GM19043 (cell line): ENCODE measurements at regions not wholly inside any gene's neighbourhood (a gene's known extent, or its start where the extent isn't known, plus 50 kb on each side); places are given as distances from the start of the nearest gene placed in this dataset.
"Not testable (repeated sequence)": the region's sequence is repeated elsewhere in the genome, so short reads cannot be mapped to it uniquely, and the experiment has no call there.

Experiments
- ATAC-seq: cut with Tn5 transposase; IDR thresholded peaks from one replicate; pipeline ENCODE4 v1.9.1; 2021; ENCODE audit warnings: low read depth; ENCODE audit not compliant: unreplicated experiment

DNA sequence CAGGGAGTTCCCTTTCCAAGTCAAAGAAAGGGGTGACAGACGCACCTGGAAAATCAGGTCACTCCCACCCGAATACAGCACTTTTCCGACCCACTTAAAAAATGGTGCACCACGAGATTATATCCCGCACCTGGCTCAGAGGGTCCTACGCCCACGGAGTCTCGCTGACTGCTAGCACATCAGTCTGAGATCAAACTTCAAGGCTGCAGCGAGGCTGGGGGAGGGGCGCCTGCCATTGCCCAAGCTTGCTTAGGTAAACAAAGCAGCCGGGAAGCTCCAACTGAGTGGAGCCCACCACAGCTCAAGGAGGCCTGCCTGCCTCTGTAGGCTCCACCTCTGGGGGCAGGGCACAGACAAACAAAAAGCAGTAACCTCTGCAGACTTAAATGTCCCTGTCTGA is 277.8 kb upstream of the ARHGAP42 start:
- not testable (repeated sequence) for ATAC-seq

DNA sequence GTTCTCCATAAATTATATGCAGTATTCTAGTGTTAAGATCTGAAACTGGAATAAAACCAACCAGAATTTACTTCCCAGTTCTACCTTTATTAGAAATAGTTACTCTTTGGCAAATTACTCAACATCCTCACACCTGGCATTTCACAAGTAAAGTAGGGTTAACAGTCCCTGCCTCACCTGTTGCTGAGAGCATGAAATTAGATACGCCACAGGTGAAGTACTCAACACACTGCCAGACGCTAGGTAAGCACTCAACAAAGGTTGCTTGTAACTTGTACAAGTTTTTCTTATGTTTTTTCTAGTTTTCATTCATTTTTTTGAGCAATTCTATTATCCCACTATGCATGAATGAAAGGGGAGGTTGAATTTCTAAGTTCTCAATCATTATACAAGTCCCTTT is 267.6 kb upstream of the ARHGAP42 start:
- ATAC-seq: no peak

DNA sequence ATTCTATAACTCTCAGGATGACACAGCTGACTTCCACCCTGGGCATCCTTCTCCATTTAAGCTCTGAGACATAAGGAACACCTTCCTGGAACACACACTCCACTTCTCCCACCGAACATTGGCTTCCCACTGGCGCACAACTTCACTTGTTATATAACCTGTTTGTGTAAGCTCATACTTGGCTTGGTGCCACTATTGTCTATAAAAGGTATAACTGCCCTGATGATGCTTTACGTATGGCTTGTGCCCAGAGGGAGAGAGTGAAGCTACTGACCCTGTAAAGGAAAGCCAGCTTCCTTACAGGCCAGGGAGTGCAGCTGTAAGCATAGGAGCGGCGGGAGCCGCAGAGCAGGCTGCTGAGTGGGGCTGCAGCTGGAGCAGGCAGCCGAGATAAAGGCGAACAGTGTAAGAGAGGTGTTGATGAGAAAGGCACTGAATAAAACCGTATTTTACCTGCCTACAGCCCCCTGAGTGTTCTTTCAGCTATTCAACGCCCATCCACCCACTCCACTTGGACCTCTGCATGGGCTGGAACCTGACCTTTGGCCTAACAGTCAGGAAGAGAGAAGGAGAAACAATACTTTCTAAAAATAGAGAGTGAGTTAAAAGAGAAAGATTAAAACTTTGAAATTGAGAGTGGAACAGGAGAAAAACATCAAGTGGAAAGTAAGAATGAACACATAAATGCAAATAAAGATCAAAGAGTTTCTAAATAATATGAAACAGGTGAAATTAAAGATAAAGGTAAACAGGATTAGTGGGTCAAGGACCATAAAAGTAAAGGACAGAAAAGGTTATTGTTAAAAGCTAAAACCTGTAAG is 252.1 kb upstream of the ARHGAP42 start:
- no peak for ATAC-seq

DNA sequence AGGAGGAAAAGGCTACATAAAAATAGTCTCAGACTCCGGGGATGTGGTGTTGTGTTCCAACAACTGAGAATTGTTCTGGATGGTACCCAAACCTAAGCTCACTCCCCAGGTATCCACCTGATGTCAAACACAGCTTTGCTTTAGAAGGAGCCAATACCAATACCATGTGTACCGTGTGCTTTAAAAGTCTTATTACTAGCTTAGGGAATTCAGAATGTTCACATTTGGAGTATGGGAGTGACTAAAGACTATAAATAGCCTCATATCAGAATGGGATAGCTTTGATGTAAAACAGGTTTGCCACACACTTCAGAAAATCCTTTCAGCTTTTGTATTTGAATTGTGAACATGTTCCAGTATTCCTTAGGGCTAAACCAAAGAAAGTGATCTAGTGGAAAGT is 248.7 kb upstream of the ARHGAP42 start:
- no peak for ATAC-seq

DNA sequence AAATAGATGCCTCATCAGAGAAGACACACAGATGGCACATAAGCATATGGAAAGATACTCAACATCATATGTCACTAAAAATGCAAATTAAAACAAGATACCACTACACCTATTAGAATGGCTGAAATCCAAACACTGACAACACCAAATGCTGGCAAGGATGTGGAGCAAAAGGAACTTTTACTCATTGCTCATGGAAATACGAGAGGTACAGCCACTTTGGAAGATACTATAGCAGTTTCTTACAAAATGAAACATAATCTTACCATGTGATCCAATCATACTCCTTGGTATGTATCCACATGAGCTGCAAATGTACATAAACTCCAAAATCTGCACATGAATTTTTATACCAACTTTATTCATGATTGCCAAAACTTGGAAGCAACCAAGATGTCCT is 246.0 kb upstream of the ARHGAP42 start:
- no peak for ATAC-seq

DNA sequence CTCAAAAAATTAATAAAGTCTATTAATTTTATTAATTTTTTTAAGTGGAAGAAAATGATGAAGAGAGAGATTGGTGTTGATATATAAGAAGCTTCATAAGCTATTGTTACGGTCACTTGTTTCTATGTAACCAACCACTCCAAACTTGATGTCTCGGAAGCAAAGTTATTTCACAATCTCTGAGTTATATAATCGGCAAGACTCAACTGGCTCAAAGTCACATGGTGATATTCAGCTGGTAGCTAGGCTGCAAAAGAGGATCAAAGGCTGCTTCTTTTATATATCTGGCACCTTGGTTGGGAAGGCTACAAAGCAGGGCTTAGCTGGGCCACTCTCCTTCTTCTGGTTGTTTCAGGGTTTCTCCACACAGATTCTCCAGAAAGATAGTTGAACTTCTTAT is 245.1 kb upstream of the ARHGAP42 start:
- ATAC-seq: no peak

DNA sequence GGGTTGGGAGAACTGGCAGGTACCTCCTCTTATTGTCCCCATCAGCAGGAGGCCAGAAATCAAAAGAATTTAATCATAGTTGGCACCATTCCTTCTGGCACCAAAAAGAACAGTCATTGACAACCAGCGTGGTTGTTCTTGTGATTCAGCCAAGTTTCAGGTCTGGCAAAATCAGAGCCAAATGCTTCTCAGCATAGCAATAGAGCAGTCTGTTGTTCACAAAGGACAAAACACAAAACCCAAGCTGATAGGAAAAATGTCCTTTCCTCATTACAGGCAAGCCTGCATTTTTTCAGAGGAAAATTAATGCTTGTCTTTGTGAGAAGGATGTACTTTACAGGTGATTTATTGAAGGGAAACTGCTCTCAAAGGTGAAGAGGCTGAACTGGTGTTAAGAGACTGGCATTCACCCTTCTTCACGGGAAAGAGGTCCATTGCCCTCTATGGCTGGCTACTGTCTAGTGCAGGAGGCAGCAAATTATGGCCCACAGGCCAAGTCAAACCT is 241.8 kb upstream of the ARHGAP42 start:
- ATAC-seq: no peak

DNA sequence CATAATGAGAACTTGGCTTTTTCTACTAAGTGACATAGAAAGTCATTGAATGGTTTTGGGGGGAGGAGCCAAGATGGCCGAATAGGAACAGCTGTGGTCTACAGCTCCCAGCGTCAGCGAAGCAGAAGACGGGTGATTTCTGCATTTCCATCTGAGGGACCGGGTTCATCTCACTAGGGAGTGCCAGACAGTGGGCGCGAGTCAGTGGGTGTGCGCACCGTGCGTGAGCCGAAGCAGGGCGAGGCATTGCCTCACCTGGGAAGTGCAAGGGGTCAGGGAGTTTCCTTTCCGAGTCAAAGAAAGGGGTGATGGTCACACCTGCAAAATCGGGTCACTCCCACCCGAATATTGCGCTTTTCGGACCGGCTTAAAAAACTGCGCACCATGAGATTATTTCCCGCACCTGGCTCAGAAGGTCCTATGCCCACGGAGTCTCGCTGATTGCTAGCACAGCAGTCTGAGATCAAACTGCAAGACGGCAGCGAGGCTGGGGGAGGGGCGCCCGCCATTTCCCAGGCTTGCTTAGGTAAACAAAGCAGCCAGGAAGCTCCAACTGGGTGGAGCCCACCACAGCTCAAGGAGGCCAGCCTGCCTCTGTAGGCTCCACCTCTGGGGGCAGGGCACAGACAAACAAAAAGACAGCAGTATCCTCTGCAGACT is 235.2 kb upstream of the ARHGAP42 start:
- ATAC-seq: not testable (repeated sequence)

DNA sequence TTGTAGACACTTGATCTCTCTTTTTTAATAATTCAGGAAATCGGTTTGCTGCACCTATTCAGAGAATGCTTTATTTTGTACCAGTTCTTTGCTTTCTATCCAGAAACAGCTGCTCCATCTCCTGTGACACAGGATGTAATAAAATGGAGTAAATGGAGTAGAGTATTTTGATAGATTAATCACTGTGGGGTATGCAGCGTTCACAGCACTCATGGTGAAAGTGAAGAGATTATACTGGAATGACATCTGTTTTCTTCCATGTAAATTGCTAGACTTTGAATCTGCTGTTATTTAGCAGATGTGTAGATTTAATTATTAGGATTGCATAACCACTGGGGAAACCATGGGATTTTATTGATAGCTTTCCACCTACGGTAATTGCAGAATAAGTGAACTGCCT is 227.3 kb upstream of the ARHGAP42 start:
- no peak for ATAC-seq

DNA sequence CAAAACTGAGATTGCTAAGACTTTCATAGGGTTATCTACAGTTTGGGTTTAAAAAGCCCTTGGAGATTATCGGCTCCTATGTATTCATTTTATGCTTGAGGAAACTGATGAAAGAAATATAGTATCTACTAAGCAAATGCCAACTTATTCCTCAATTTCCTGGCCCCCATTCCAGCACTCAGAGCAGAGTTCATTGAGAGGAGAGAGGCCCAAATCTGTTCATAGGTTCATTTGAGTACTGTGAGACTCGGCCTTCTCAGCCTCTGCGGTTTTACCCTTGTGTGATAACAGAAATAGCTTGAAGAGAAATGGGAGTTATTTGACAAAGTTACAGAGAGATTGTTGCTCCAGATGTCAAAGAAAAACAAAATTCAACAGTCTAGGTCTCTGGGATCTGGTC is 226.7 kb upstream of the ARHGAP42 start:
- no peak for ATAC-seq

DNA sequence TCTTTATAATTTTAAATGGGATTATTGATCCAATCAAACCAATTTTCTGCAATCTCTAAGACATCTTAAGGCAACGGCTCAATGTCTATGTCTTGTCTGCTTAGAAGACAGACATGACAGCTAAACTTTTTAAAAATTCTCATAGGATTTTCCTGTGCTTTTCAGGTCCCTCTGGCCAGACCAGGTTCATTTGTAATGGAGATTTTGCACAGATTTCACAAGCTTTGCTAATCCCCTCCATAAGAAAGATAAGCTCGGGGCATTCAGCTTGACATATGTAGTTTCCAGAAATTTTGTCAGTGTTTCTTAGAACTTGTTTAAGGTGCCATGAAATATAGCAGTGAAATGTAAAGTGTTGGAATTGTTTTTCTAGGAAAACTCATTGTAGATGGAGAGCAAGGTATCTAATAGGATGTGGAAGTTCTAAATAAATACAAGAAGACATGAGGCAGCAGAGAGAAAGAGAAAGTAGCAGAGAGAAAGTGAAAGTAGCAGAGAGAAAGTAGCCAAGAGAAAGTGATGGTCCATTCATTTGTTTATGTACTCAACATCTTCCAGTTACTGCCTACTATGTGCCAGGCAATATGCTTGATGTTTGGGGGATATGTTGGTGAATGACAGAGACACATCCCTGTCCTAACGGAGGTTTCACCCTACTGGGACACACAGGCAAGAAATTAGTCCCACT is 219.1 kb upstream of the ARHGAP42 start:
- ATAC-seq: no peak

DNA sequence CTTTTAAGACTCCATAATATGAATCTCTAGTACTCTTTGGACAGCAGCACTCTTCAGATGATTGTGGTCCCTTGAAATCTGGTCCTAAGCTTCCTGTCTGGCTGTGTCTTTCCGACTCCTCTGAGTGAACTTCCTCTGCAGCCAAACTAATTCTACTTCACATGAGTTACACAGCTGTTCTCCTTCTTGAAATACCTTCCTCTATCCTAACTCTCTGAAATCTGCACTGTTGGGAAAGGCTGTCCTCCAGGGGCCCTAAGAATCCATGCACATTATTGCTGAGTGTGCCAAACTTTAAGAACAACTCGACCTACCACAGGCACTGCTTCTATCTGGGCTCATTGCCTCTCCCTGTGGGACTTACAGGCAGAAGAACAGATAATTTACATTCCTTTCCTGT is 217.3 kb upstream of the ARHGAP42 start:
- no peak for ATAC-seq

DNA sequence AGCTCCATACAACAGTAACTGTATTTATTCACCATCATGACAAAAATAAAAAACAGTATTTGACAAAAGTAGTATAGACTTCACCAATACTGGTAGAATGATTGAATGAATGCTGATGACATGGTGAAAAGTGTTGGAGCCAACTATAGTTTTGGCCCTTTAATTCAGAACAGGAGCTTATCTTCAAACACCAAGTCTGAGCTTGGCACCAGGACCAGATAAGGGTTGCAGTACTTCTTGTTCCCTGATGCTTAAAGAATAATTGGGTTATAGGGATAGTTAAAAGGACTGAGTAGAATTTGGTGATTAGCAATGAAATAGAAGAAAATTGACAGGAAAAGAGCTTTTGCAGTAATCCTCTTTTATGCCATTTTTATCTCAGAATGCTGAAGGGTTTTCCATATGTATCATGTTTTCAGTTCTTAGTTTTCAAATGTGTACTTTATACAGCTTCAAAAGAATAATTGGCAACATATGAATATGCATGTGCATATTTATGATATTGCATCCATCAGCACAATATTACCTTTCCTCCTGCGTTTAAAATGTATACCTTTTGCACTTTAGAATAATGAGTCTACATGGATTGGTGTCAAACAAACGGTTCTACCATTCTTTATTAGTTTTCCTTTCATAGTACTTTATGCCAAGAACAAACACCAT is 214.2 kb upstream of the ARHGAP42 start:
- ATAC-seq: no peak

DNA sequence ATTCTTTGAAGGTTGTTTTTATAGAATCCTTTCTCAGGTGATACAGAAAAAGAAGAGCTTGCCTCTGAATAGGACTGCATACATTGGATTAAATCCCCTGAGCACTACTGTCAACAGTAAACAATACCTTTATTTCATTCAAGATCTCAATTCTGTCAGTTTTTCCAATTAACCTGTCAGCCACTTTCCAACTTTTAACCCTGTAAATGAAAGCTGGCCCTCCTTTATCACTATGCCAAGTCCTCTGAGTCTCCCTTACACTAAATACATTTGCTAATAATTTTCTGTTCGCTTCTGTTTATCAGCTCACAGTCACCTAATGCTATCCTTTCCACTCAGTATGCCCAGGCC is 213.7 kb upstream of the ARHGAP42 start:
- ATAC-seq: no peak

DNA sequence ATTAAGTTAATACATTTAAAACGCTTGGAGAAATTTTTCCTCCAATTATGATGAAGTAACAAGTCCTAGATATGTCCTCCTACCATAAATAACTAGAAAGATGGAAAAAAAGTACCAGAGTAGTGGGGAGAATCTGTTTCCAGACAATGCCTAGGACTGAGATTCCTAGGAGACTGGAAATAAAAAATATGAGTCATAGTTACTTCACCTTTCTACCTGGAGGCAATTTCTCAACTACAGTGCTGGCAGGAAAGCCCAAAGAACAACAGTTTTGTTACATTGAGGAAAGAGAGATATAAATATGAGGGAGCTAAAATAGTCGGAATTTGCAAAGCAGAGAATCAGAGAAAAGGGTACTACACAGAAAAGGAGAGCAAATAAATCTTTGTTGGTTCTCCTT is 202.1 kb upstream of the ARHGAP42 start:
- no peak for ATAC-seq

DNA sequence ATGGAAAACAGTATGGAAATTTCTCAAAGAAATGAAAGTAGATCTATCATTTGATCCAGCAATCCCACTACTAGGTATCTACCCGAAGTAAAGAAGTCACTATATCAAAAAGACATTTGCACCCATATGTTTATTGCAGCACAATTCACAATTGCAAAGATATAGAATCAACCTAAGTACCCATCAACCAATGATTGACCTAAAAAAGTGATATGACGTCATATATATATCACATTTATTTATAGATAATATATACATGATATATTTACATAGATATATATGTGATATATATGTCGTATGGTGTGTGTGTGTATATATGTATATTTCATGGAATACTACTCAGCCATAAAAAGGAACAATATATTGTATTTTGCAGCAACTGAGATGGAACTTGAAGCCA is 188.3 kb upstream of the ARHGAP42 start:
- no peak for ATAC-seq

DNA sequence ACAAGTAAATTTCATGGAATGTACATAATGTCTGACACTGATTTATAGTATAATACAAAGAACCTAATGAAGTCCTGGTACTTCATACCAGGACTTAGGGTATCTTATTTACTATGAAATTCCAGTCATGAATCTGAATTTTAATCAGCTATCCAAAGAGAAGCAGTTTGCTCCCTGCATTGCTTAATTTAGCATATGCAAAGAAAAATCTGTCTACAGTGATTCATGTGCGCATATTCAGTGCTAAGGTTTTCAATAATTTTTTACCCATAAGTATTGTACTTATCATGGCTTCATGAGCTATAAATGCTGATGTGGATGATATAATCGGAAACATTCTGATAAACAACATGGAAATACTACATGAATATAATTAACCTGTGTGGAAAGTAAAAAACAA is 185.6 kb upstream of the ARHGAP42 start:
- ATAC-seq: no peak

DNA sequence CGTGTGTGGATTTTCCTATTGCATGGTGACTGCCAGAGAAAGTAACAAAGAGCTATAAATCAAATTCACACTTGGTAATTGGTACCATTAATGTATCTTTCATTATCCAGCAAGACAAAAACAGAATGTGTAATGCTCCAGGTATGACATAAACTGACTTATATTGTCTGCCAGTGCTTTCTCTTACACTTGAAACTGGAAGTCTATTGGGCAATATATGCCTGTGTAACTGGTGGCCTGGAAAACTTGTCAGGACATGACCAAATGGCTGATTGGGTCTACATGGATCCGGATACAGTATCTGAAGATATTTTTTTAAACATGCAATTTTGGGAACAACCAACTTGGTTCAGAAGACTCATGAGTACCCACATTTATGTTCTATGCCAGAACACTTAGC is 174.6 kb upstream of the ARHGAP42 start:
- no peak for ATAC-seq

DNA sequence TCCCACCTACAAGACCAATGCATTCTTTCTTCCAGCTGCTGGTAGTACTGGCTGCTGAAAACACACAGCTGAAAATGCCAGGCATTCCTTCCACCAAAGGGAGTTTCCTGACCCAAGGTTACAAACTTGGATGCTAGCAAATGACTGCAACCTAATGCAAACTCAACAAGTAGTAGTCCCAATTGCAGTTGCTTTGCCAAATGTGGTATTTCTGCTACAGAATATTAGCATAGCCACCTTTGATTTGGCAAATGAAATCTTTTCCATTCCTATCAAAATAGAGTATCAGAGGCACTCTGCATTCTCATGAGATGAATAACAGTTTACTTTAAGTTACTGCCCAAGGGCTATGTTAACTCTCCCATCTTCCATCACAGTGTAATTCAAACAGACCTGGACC is 172.0 kb upstream of the ARHGAP42 start:
- ATAC-seq: no peak

DNA sequence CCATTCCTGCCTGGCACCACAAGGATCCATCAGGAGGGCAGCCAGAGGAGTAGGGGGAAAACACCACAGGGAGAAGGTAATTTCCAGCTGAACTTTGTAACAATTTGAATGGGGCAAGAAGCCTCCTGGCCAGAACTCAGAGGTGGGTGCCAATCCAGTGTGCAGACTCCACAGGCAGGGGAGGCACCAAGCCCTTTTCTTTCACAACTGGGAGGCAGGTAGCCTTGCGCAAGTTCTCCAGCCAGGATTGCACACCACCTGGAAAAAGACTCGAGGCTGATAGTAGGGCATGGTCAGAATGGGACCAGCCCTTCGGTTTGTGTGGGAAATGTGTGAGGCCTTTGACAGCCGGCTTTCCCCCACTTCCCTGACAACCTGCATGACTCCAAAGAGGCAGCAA is 161.9 kb upstream of the ARHGAP42 start:
- ATAC-seq: no peak

DNA sequence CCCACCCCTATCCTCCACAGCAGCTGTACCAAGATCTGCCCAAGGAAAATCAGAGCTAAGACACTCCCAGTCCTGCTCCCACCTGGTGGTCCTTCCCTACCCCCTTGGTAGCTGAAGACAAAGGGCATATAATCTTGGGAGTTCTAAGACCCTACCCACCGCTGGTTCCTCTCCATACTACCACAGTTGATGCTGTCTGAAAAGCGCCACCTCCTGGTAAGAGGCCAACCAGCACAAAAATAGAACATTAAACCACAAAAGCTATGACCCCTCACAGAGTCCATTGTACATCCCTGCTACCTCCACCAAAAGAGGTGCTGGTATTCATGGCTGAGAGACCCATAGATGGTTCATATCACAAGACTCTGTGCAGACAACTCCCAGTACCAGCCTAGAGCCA is 161.5 kb upstream of the ARHGAP42 start:
- ATAC-seq: no peak
